SK-N-SH (cell line): ENCODE measurements at regions not wholly inside any gene's neighbourhood (a gene's known extent, or its start where the extent isn't known, plus 50 kb on each side); places are given as distances from the start of the nearest gene placed in this dataset.

ENCODE experiments used
- CTCF ChIA-PET: fragments of 300-600, 350-600 bp; formaldehyde crosslinking; extraction: SDS; loops from one replicate; lab custom pipeline; 2021; lab: Yijun Ruan, JAX
- POLR2A ChIA-PET: fragments of 350-600 bp; sonication (Branson Sonifier 250); formaldehyde crosslinking; extraction: SDS; loops from one replicate; lab custom pipeline; 2020; ENCODE audit warnings: antibody characterized with exemption, inconsistent platforms; lab: Yijun Ruan, JAX
- DNase-seq: peaks from one replicate; pipeline ENCODE4 v3.0.0; 2012
- H2AFZ ChIP-seq: fragments of 200-600 bp; sonication (generic); 2 replicates; pipeline ENCODE4 v1.8.1; 2016; ENCODE audit warnings: antibody characterized with exemption, mild to moderate bottlenecking, low read depth
- H3F3A ChIP-seq: fragments of 200-600 bp; sonication (generic); replicated peaks from 2 replicates; pipeline ENCODE3; 2016; ENCODE audit warnings: antibody characterized with exemption, mild to moderate bottlenecking; ENCODE audit not compliant: insufficient read depth
- H3K27ac ChIP-seq, 2 experiments: fragments of 200-500 bp in 1 of 2; fragments of 200-600 bp in 1 of 2; sonication (Bioruptor generic) in 1 of 2; sonication (generic), shearing (Covaris generic) in 1 of 2; 2 replicates each; pipeline versions ENCODE4 v1.5.1 to v1.6.1; 2014 to 2016; ENCODE audit warnings: low read depth in 2 of 2, inconsistent platforms in 1 of 2, low read length in 1 of 2, mild to moderate bottlenecking in 1 of 2, mixed read lengths in 1 of 2
- H3K27me3 ChIP-seq: fragments of 200-600 bp; sonication (generic), shearing (Covaris generic); 2 replicates; pipeline ENCODE4 v1.6.1; 2016; ENCODE audit warnings: mixed run types; ENCODE audit not compliant: insufficient read depth
- H3K36me3 ChIP-seq, 2 experiments: fragments of 200-500 bp in 1 of 2; fragments of 200-600 bp in 1 of 2; sonication (Bioruptor generic) in 1 of 2; sonication (generic) in 1 of 2; replicated peaks in 1 of 2; 2 replicates each; pipeline versions ENCODE3 to v1.5.1; 2014 to 2016; ENCODE audit warnings: low read length in 1 of 2, mild to moderate bottlenecking in 1 of 2; ENCODE audit not compliant: insufficient read depth in 2 of 2, control insufficient read depth in 1 of 2
- H3K4me1 ChIP-seq, 2 experiments: fragments of 200-500 bp in 1 of 2; fragments of 200-600 bp in 1 of 2; sonication (Bioruptor generic) in 1 of 2; sonication (generic), shearing (Covaris generic) in 1 of 2; 2 replicates each; pipeline versions ENCODE4 v1.5.1 to v1.6.1; 2014 to 2016; ENCODE audit warnings: low read depth in 1 of 2, low read length in 1 of 2, mixed run types in 1 of 2; ENCODE audit not compliant: insufficient read depth in 2 of 2, control insufficient read depth in 1 of 2
- H3K4me2 ChIP-seq: fragments of 200-600 bp; sonication (generic), shearing (Covaris generic); 2 replicates; pipeline ENCODE4 v1.6.1; 2017; ENCODE audit warnings: mixed run types
- H3K4me3 ChIP-seq, 2 experiments: fragments of 200-500 bp in 1 of 2; fragments of 200-600 bp in 1 of 2; sonication (Bioruptor generic) in 1 of 2; sonication (generic), shearing (Covaris generic) in 1 of 2; 2 replicates each; pipeline versions ENCODE4 v1.5.1 to v1.8.1; 2014 to 2016; ENCODE audit warnings: low read depth in 2 of 2, inconsistent platforms in 1 of 2, low read length in 1 of 2, mild to moderate bottlenecking in 1 of 2, mixed read lengths in 1 of 2, moderate library complexity in 1 of 2
- H3K79me2 ChIP-seq: fragments of 200-600 bp; sonication (generic); 2 replicates; pipeline ENCODE4 v1.8.1; 2017; ENCODE audit warnings: mild to moderate bottlenecking; ENCODE audit not compliant: insufficient read depth
- H3K9ac ChIP-seq: fragments of 200-600 bp; sonication (generic); 2 replicates; pipeline ENCODE4 v1.6.1; 2017; ENCODE audit warnings: mixed run types
- H3K9me2 ChIP-seq: fragments of 200-600 bp; sonication (generic); 2 replicates; pipeline ENCODE4 v1.6.1; 2017; ENCODE audit warnings: mixed run types
- H3K9me3 ChIP-seq: fragments of 200-600 bp; sonication (generic); 2 replicates; pipeline ENCODE4 v1.6.1; 2017; ENCODE audit warnings: mixed run types, mild to moderate bottlenecking, moderate library complexity
- H4K20me1 ChIP-seq: fragments of 200-600 bp; sonication (generic); 2 replicates; pipeline ENCODE4 v1.6.1; 2017; ENCODE audit warnings: mild to moderate bottlenecking, mixed run types; ENCODE audit not compliant: insufficient read depth
- CHD2 ChIP-seq: fragments of 150-350 bp; IDR thresholded peaks from 2 replicates; pipeline ENCODE4 v1.6.1; 2018; ENCODE audit warnings: low read length; ENCODE audit not compliant: partially characterized antibody
- CTCF ChIP-seq: fragments of 200-600 bp; sonication (generic); IDR thresholded peaks from 2 replicates; pipeline ENCODE4 v1.6.1; 2017; ENCODE audit warnings: antibody characterized with exemption, mild to moderate bottlenecking, moderate library complexity
- ELF1 ChIP-seq: IDR thresholded peaks from 2 replicates; pipeline ENCODE4 v1.4.0; 2012
- EP300 ChIP-seq, 2 experiments: IDR thresholded peaks; 2 replicates each; pipeline versions ENCODE4 v1.4.0 to v1.6.1; 2012; ENCODE audit warnings: borderline replicate concordance in 1 of 2, low read depth in 1 of 2, low read length in 1 of 2
- EZH2phosphoT487 ChIP-seq: fragments of 200-600 bp; sonication (generic); IDR thresholded peaks from 2 replicates; pipeline ENCODE4 v1.6.1; 2017; ENCODE audit warnings: low read depth, mixed run types, mild to moderate bottlenecking, antibody characterized with exemption, moderate library complexity, borderline replicate concordance
- FOSL2 ChIP-seq: IDR thresholded peaks from 2 replicates; pipeline ENCODE4 v1.4.0; 2012; ENCODE audit warnings: low read depth, mild to moderate bottlenecking, moderate library complexity, borderline replicate concordance
- FOXJ3 ChIP-seq: sonication (generic); formaldehyde crosslinking; IDR thresholded peaks from 2 replicates; pipeline ENCODE4 v1.5.1; 2020; ENCODE audit warnings: mild to moderate bottlenecking, missing genetic modification reagents
- FOXM1 ChIP-seq: IDR thresholded peaks from 2 replicates; pipeline ENCODE4 v1.4.0; 2012; ENCODE audit warnings: low read depth, mild to moderate bottlenecking
- GABPA ChIP-seq: IDR thresholded peaks from 2 replicates; pipeline ENCODE4 v1.4.0; 2012; ENCODE audit warnings: low read depth, mild to moderate bottlenecking
- GATA2 ChIP-seq: sonication (generic); formaldehyde crosslinking; IDR thresholded peaks from 2 replicates; pipeline ENCODE4 v1.5.0; 2020; ENCODE audit warnings: mild to moderate bottlenecking, missing genetic modification reagents
- IRF3 ChIP-seq: fragments of 150-350 bp; IDR thresholded peaks from 2 replicates; pipeline ENCODE4 v1.6.1; 2016; ENCODE audit warnings: mild to moderate bottlenecking, low read depth, low read length
- MEF2A ChIP-seq: IDR thresholded peaks from 2 replicates; pipeline ENCODE4 v1.4.0; 2012; ENCODE audit warnings: low read depth, borderline replicate concordance
- NFIC ChIP-seq: IDR thresholded peaks from 2 replicates; pipeline ENCODE4 v1.4.0; 2012; ENCODE audit warnings: borderline replicate concordance
- NRF1 ChIP-seq: IDR thresholded peaks from 2 replicates; pipeline ENCODE4 v1.6.1; 2012; ENCODE audit warnings: low read depth, mild to moderate bottlenecking, low read length
- POLR2AphosphoS5 ChIP-seq: IDR thresholded peaks from 2 replicates; pipeline ENCODE4 v1.6.1; 2012; ENCODE audit warnings: low read depth, low read length
- TCF12 ChIP-seq: IDR thresholded peaks from 2 replicates; pipeline ENCODE4 v1.4.0; 2012
- TEAD4 ChIP-seq: IDR thresholded peaks from 2 replicates; pipeline ENCODE4 v1.4.0; 2012; ENCODE audit warnings: mild to moderate bottlenecking, borderline replicate concordance; ENCODE audit not compliant: insufficient read depth
- USF2 ChIP-seq: fragments of 150-350 bp; IDR thresholded peaks from 2 replicates; pipeline ENCODE4 v1.6.1; 2017; ENCODE audit warnings: antibody characterized with exemption, low read length, low read depth, borderline replicate concordance
- ZBTB33 ChIP-seq: IDR thresholded peaks from 2 replicates; pipeline ENCODE4 v1.4.0; 2012; ENCODE audit warnings: low read depth, borderline replicate concordance
- WGBS: methylation state at CpG from one replicate; pipeline ENCODE4 v1.1.6; 2017; ENCODE audit warnings: low lambda C conversion rate; 5-methylcytosine and 5-hydroxymethylcytosine counted together

- no peak overlapping the region for H3K4me2 ChIP-seq
- no peaks in the 10 kb centered on the region for H3K9me2 ChIP-seq
- H3K4me3 ChIP-seq = no peak overlapping the region
- no peaks in the 10 kb centered on the region for H3F3A ChIP-seq
- TF ChIP-seq EZH2phosphoT487 = no peak
- no peak for TF ChIP-seq GATA2 (CRISPR knock-in tag)
- TF ChIP-seq CHD2 = no peak
- TF ChIP-seq FOSL2 = no peak
- no peaks in the 10 kb centered on the region for H3K4me1 ChIP-seq
- H3K27ac ChIP-seq = no peak overlapping the region
- ChIA-PET CTCF (no interaction called here), POLR2A (no interaction called here)
- no peaks in the 10 kb centered on the region for H4K20me1 ChIP-seq
- H3K79me2 ChIP-seq = no peaks in the 10 kb centered on the region
- no peak overlapping the region for H3K9ac ChIP-seq
- H3K27me3 ChIP-seq = peaks cover 24% of the 10 kb centered on the region; the same call in 1 of the 2 replicates
- no peaks in the 10 kb centered on the region for H3K9me3 ChIP-seq
- 76% methylated on average over 4 of the region's 4 CpGs for WGBS
- H3K36me3 ChIP-seq = no peaks in the 10 kb centered on the region
- no peak for DNase-seq
- no peak overlapping the region for H2AFZ ChIP-seq
Observed at GRCh38 chr2:173818285-173818684, 146.9 kb downstream of the SP3 start.

GRCh38 chr2:173819852-173820251 lies 145.3 kb downstream of the SP3 start:
- Histone ChIP-seq H2AFZ (no peak overlapping the region), H3K9me2 (no peaks in the 10 kb centered on the region), H3K27me3 (peaks cover 24% of the 10 kb centered on the region; the same call in 1 of the 2 replicates), H3K4me3 (no peak overlapping the region), H3K9ac (no peak overlapping the region), H3K27ac (no peak overlapping the region), H3K79me2 (no peaks in the 10 kb centered on the region), H3K36me3 (no peaks in the 10 kb centered on the region), H3F3A (no peaks in the 10 kb centered on the region), H4K20me1 (no peaks in the 10 kb centered on the region), H3K4me1 (no peaks in the 10 kb centered on the region), H3K9me3 (no peaks in the 10 kb centered on the region), H3K4me2 (no peak overlapping the region)
- DNase-seq = no peak
- ChIA-PET CTCF (no interaction called here), POLR2A (no interaction called here)
- WGBS = 66% methylated on average over 5 of the region's 5 CpGs
- TF ChIP-seq EP300 (IDR thresholded peaks at IDR 0.05; ENCODE audit: borderline replicate concordance in 1 of 2, low read depth in 1 of 2, low read length in 1 of 2) (no peak), MEF2A (no peak), TEAD4 (no peak), POLR2AphosphoS5 (no peak), TCF12 (no peak), IRF3 (no peak), ZBTB33 (no peak), FOXJ3 (CRISPR knock-in tag) (no peak), GABPA (no peak), FOXM1 (no peak), CTCF (no peak), USF2 (no peak), EZH2phosphoT487 (no peak), NFIC (no peak), NRF1 (no peak), ELF1 (no peak)
